CD4-positive, CD25-positive, alpha-beta regulatory T cell (primary cell): ENCODE measurements at regions not wholly inside any gene's neighbourhood (a gene's known extent, or its start where the extent isn't known, plus 50 kb on each side); places are given as distances from the start of the nearest gene placed in this dataset.

Source experiments
- ATAC-seq, 2 donors: fragments of 150-1000 bp; cut with Tn5 transposase; one replicate each; pipeline ENCODE4 v1.10.0; 2021; ENCODE audit warnings: low read depth in 2 of 2, moderate number of reproducible peaks in 2 of 2, moderate library complexity in 1 of 2
- DNase-seq, 3 donors: peaks; one replicate each; pipeline versions ENCODE4 v3.0.0 to v3.0.0-alpha.2; 2012 to 2022; ENCODE audit warnings: mixed read lengths in 1 of 3
- H3K27ac ChIP-seq: one replicate; pipeline ENCODE4 v1.7.0; 2013; ENCODE audit warnings: mild to moderate bottlenecking, low read length; ENCODE audit not compliant: insufficient read depth, poor library complexity, severe bottlenecking
- H3K27me3 ChIP-seq: one replicate; pipeline ENCODE4 v1.7.0; 2013; ENCODE audit warnings: low read length; ENCODE audit not compliant: control insufficient read depth, insufficient read depth
- H3K36me3 ChIP-seq: one replicate; pipeline ENCODE4 v1.7.0; 2013; ENCODE audit warnings: mild to moderate bottlenecking, low read length, moderate library complexity; ENCODE audit not compliant: control insufficient read depth, insufficient read depth
- H3K4me1 ChIP-seq: 2 replicates; pipeline ENCODE4 v1.7.0; 2013; ENCODE audit warnings: mild to moderate bottlenecking, low read length; ENCODE audit not compliant: insufficient read depth, control insufficient read depth, poor library complexity, severe bottlenecking
- H3K4me3 ChIP-seq: one replicate; pipeline ENCODE4 v1.7.0; 2013; ENCODE audit warnings: low read depth, mild to moderate bottlenecking, low read length, moderate library complexity
- H3K9me3 ChIP-seq, 2 experiments: 1 replicate in 1 of 2; 2 replicates in 1 of 2; pipeline ENCODE4 v1.7.0; 2013; ENCODE audit warnings: low read length in 2 of 2, mild to moderate bottlenecking in 1 of 2, moderate library complexity in 1 of 2; ENCODE audit not compliant: control insufficient read depth in 2 of 2
- H3K27ac Mint-ChIP-seq, 3 donors: one replicate each; pipeline ENCODE4 v1.8.0; 2020 to 2022; ENCODE audit warnings: mild to moderate bottlenecking in 3 of 3, mixed read lengths in 3 of 3, moderate library complexity in 2 of 3
- H3K27me3 Mint-ChIP-seq: one replicate; pipeline ENCODE4 v1.8.0; 2022; ENCODE audit warnings: mild to moderate bottlenecking, mixed read lengths
- H3K36me3 Mint-ChIP-seq: one replicate; pipeline ENCODE4 v1.8.0; 2020; ENCODE audit warnings: mixed read lengths
- H3K4me1 Mint-ChIP-seq, 4 donors: one replicate each; pipeline ENCODE4 v1.8.0; 2020 to 2022; ENCODE audit warnings: mixed read lengths in 4 of 4, mild to moderate bottlenecking in 1 of 4
- H3K4me3 Mint-ChIP-seq, 4 donors: one replicate each; pipeline ENCODE4 v1.8.0; 2020 to 2022; ENCODE audit warnings: mild to moderate bottlenecking in 4 of 4, mixed read lengths in 4 of 4, moderate library complexity in 3 of 4
- H3K9me3 Mint-ChIP-seq, 7 donors: one replicate each; pipeline ENCODE4 v1.8.0; 2020 to 2022; ENCODE audit warnings: mixed read lengths in 7 of 7, mild to moderate bottlenecking in 3 of 7, moderate library complexity in 2 of 7

DNA sequence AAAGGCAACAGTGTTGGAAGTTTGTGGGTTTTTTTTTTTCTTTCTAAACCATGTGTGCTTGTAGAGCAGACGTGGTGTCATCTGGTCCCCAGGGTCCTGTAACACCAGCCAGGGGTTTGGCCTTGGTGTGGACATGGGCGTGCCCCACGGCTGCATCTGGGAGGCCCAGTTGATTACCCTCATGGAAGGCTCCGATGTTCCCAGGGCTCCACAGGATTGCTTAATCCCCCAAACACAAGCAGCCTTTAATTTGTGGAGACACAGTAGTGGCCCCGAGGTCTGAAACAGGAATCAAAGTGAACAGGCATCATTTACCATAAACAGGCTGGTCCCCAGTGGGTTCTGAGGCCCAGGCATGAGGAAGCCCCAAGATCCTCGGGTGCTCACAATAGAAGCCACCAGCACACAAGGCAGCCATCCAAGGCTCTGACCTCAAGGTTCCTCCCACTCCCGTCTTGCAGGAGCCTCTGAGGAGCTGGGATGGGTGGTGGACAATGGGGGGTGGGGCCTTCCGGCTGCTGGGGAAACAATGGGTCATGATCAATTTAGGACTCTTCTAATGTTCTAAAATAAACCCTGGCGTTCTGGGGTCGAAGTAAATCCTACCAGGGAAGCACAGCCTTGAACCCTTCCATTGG is 115.0 kb upstream of the CD82 start:
- no peaks in the 10 kb centered on the region for H3K4me1 Mint-ChIP-seq
- Histone ChIP-seq H3K4me1 (no peaks in the 10 kb centered on the region), H3K27me3 (no peaks in the 10 kb centered on the region), H3K27ac (no peak overlapping the region), H3K4me3 (no peak overlapping the region), H3K9me3 (no peaks in the 10 kb centered on the region), H3K36me3 (no peaks in the 10 kb centered on the region)
- no peak overlapping the region for H3K27ac Mint-ChIP-seq
- peaks cover 4% of the 10 kb centered on the region for H3K27me3 Mint-ChIP-seq
- no peak for ATAC-seq
- DNase-seq = no peak
- no peak overlapping the region for H3K4me3 Mint-ChIP-seq
- no peaks in the 10 kb centered on the region for H3K9me3 Mint-ChIP-seq
- H3K36me3 Mint-ChIP-seq = no peaks in the 10 kb centered on the region

DNA sequence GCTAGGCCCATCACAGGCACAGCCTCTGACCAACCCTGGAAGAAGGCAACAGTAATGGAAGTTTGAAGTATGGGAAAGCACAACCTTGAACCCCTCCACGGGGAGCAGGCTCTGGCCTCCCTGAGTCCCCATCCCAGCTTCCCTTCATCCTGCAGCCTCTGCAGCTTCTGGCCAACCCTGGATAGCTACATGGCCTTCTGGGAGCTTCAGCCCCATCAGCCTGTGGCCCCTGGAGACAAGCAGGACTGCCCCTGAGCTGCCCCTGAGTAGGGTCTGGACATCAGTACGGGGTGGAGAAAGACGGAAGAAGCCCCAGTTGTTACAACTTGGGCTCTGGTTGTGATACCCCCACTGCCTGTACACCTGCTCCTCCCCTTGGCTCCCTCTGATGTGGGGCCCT is 113.8 kb upstream of the CD82 start:
- no peak for DNase-seq
- no peaks in the 10 kb centered on the region for H3K36me3 Mint-ChIP-seq

DNA sequence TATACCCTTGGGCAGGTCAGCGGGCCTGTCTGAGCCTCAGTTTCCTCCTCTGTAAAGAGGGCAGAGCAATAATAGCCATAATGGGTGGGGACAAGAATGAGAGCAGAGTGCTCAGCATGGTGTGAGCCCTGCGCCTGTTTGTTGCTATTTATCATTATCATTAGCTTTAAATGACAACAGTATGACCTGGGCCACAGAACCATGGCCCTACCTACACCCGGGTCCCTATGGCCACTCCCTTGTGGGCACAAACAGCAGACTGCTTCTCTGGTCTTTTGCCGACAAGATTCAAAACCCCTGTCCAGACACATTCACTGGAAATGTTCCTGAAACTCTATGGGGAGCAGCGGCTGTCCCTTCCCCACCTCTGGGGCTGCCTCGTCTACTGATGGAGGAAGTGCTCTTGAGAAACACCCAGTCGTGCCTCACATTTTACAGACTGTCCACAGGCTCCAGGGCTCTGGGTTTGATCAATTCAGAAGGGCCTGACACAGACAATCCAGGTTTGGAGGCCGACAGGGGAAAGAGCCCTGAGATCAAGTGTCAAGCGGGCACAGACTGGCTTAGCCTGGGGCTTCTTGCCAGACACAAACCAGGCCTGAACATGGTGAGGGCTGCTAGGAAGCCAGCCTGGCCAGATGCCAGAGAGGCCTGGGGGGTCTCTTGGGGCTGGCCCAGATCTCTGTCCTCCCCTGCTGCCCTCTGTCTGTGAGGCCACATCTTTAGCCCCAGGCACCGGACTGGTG is 112.5 kb upstream of the CD82 start:
- H3K36me3 ChIP-seq = no peaks in the 10 kb centered on the region
- no peak overlapping the region for H3K27ac Mint-ChIP-seq
- no peak overlapping the region for H3K4me3 ChIP-seq
- no peaks in the 10 kb centered on the region for H3K4me1 Mint-ChIP-seq
- H3K9me3 Mint-ChIP-seq = no peaks in the 10 kb centered on the region
- H3K36me3 Mint-ChIP-seq = no peaks in the 10 kb centered on the region
- H3K4me1 ChIP-seq = no peaks in the 10 kb centered on the region
- no peak overlapping the region for H3K27ac ChIP-seq
- H3K4me3 Mint-ChIP-seq = no peak overlapping the region
- H3K27me3 Mint-ChIP-seq = no peaks in the 10 kb centered on the region
- H3K9me3 ChIP-seq = no peaks in the 10 kb centered on the region
- ATAC-seq = no peak
- no peaks in the 10 kb centered on the region for H3K27me3 ChIP-seq
- DNase-seq = no peak

More for the DNA sequence above, 113.8 kb upstream of the CD82 start:
- H3K27ac Mint-ChIP-seq = no peak overlapping the region
- Histone ChIP-seq H3K27ac (no peak overlapping the region), H3K4me1 (no peaks in the 10 kb centered on the region), H3K4me3 (no peak overlapping the region), H3K9me3 (no peaks in the 10 kb centered on the region), H3K27me3 (no peaks in the 10 kb centered on the region), H3K36me3 (no peaks in the 10 kb centered on the region)
- H3K4me1 Mint-ChIP-seq = no peaks in the 10 kb centered on the region
- H3K4me3 Mint-ChIP-seq = no peak overlapping the region
- H3K9me3 Mint-ChIP-seq = no peaks in the 10 kb centered on the region
- no peaks in the 10 kb centered on the region for H3K27me3 Mint-ChIP-seq
- no peak for ATAC-seq

DNA sequence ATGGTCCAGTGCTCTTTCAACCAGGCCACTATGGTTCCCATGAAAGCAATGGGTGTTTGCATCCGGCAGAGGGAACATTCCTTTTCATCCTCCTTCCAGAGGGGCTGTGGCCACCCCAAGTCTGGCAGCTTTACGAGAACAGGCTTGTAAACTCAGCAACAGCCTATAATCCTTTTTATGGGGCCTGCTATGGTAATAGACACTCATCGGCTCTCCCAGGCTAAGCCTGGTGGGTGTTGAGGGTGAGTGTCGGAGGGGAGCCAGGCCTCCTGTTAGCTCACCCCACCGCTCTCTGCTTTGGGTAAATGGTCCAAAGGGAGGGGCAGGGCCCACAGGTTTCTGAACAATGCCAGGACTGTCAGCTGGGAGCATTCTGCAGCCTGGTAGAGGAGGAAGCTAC is 111.6 kb upstream of the CD82 start:
- Histone ChIP-seq H3K27ac (no peak overlapping the region), H3K4me1 (no peaks in the 10 kb centered on the region), H3K9me3 (no peaks in the 10 kb centered on the region), H3K4me3 (no peak overlapping the region), H3K27me3 (no peaks in the 10 kb centered on the region), H3K36me3 (no peaks in the 10 kb centered on the region)
- ATAC-seq (no peak), DNase-seq (no peak)
- Mint-ChIP-seq H3K27me3 (no peaks in the 10 kb centered on the region), H3K4me3 (no peak overlapping the region), H3K27ac (no peak overlapping the region), H3K36me3 (no peaks in the 10 kb centered on the region), H3K9me3 (no peaks in the 10 kb centered on the region), H3K4me1 (no peaks in the 10 kb centered on the region)

DNA sequence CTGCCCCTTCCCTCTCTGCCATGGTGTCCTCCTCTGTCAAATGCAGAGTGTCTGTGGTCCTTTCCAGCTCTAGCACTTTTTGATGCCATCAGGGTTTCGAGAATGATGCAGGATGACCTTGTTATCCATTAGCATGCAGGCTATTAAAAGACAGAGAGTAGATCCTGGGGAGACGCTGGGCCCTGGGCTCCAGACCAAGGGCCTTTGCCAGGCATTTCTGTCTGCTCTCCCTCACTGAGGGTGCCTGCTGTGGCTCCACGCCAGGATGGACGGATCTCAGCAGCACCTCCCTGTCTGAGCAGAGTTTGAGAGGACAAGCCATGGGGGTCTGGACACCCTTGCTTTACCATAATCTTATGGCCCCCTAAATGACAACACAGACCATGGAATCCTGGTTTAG is 110.8 kb upstream of the CD82 start:
- DNase-seq = no peak
- Histone ChIP-seq H3K27ac (no peak overlapping the region), H3K4me3 (no peak overlapping the region), H3K9me3 (no peaks in the 10 kb centered on the region), H3K27me3 (no peaks in the 10 kb centered on the region), H3K36me3 (no peaks in the 10 kb centered on the region), H3K4me1 (no peaks in the 10 kb centered on the region)
- H3K4me1 Mint-ChIP-seq = no peaks in the 10 kb centered on the region
- H3K27me3 Mint-ChIP-seq = no peaks in the 10 kb centered on the region
- no peak for ATAC-seq
- H3K4me3 Mint-ChIP-seq = no peak overlapping the region
- no peak overlapping the region for H3K27ac Mint-ChIP-seq
- H3K9me3 Mint-ChIP-seq = no peaks in the 10 kb centered on the region
- no peaks in the 10 kb centered on the region for H3K36me3 Mint-ChIP-seq

DNA sequence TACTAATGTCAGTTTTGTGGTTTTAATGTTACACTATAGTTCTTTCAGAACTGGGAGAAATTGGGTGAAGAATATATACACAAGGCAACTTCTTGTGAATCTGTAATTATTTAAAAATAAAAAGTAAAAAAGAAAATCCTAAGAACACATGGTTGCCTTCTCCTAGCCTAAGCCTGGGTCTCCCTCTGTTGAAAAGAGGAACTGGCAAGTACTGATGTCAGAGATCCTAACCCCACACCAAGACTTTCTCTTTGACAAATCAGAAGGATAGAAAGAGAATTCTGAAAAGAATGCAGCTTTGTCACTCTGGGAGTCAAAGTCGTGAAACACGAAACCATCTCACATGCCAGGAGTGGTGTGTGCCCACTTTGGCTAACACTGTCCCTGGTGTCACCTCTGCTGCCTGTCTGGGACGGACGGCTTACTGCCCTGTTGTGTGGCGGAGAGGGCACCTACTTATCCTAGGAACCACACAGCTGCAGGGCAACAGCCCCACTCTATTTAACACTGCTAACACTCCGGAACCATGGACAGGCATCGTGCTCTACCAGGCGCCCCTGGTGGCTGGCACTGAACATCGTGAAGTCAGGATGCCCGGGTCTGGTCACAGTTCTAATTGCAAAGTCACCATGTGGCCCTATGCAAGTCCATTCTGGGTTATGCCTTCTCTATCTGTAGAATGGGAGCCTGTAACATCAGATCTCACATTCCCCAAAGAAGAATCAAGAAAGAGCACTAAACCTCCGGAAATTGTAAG is 108.7 kb upstream of the CD82 start:
- H3K27ac Mint-ChIP-seq = no peak overlapping the region
- Histone ChIP-seq H3K27ac (no peak overlapping the region), H3K9me3 (no peaks in the 10 kb centered on the region), H3K4me1 (no peaks in the 10 kb centered on the region), H3K36me3 (no peaks in the 10 kb centered on the region), H3K27me3 (no peaks in the 10 kb centered on the region), H3K4me3 (no peak overlapping the region)
- H3K4me3 Mint-ChIP-seq = no peak overlapping the region
- no peaks in the 10 kb centered on the region for H3K36me3 Mint-ChIP-seq
- H3K9me3 Mint-ChIP-seq = peaks cover 0 to 1% (median 0%) of the 10 kb centered on the region in 7 donors
- ATAC-seq = no peak
- no peak for DNase-seq
- H3K27me3 Mint-ChIP-seq = no peaks in the 10 kb centered on the region
- H3K4me1 Mint-ChIP-seq = no peaks in the 10 kb centered on the region

DNA sequence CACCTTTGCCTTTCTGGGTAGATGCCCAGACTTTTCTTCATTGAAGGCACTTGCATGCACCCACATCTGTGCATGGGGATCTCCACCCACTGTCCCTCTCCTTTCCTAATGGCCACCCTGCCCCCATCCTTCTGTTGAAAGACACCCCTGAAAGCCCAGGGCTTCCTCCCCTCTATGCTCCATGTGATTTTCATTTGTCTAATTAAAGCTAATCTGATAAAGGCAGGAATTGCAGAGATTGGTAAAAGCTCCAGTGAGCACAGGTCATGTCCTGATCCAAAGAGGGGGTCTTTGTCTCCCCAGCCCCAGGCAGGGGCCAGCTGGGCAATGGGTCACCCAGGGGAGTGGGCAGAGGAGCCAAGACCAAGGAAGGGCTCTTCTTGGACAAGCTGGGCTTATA is 107.6 kb upstream of the CD82 start:
- no peaks in the 10 kb centered on the region for H3K9me3 ChIP-seq
- peaks cover 0 to 1% (median 0%) of the 10 kb centered on the region in 7 donors for H3K9me3 Mint-ChIP-seq
- H3K36me3 Mint-ChIP-seq = no peaks in the 10 kb centered on the region
- H3K27me3 ChIP-seq = no peaks in the 10 kb centered on the region
- no peak overlapping the region for H3K27ac Mint-ChIP-seq
- ATAC-seq (no peak), DNase-seq (no peak)
- H3K27me3 Mint-ChIP-seq = no peaks in the 10 kb centered on the region
- H3K27ac ChIP-seq = no peak overlapping the region
- H3K4me3 Mint-ChIP-seq = no peak overlapping the region
- H3K36me3 ChIP-seq = no peaks in the 10 kb centered on the region
- no peak overlapping the region for H3K4me3 ChIP-seq
- H3K4me1 ChIP-seq = no peaks in the 10 kb centered on the region
- H3K4me1 Mint-ChIP-seq = no peaks in the 10 kb centered on the region
